ENCODE measurements at regions not wholly inside any gene's neighbourhood (a gene's known extent, or its start where the extent isn't known, plus 50 kb on each side); places are given as distances from the start of the nearest gene placed in this dataset.

GRCh38 chr6:181049-181654 is 111.1 kb upstream of the DUSP22 start:
- H3K27me3 Mint-ChIP-seq: peaks cover 8% of the 10 kb centered on the region
- ATAC-seq (no peak), DNase-seq (no peak)
- POLR2A ChIA-PET: interaction anchor here (0.6 to 1.1 kb wide), 2 partner anchors 14 to 182 kb away, joined by 4 read pairs; no protein-coding TSS in a partner anchor
- H3K27ac Mint-ChIP-seq: no peak overlapping the region
- intact Hi-C loops (cut with micrococcal nuclease): no loop called here
- H3K4me1 Mint-ChIP-seq (ENCODE audit: low read depth): peaks cover 29% of the 10 kb centered on the region
- CTCF ChIA-PET: interaction anchor here (0.8 to 3.5 kb wide), 8 partner anchors 8 to 312 kb away, joined by 3 to 14 read pairs (median 4); no protein-coding TSS in a partner anchor
- peaks cover 3% of the 10 kb centered on the region for H3K9me3 Mint-ChIP-seq
- TF ChIP-seq CTCF (IDR thresholded peaks at IDR 0.05): no peak
- H3K4me3 Mint-ChIP-seq: peak overlapping the region; percentile 58
- H3K36me3 Mint-ChIP-seq (ENCODE audit: low read depth): no peaks in the 10 kb centered on the region

GRCh38 chr6:183668-184067 is 108.6 kb upstream of the DUSP22 start:
- H3K4me3 Mint-ChIP-seq: no peak overlapping the region
- peaks cover 4% of the 10 kb centered on the region for H3K27me3 Mint-ChIP-seq
- POLR2A ChIA-PET: interaction anchor here (1.1 to 2.2 kb wide), 6 partner anchors 95 to 220 kb away, joined by 3 to 12 read pairs (median 4); partner anchors contain the start of gene IRF4
- CTCF ChIA-PET: interaction anchor here (0.9 to 3.3 kb wide), 6 partner anchors 12 to 207 kb away, joined by 3 to 15 read pairs (median 4); no protein-coding TSS in a partner anchor
- H3K36me3 Mint-ChIP-seq (ENCODE audit: low read depth): no peaks in the 10 kb centered on the region
- peaks cover 33% of the 10 kb centered on the region for H3K4me1 Mint-ChIP-seq (ENCODE audit: low read depth)
- peaks cover 3% of the 10 kb centered on the region for H3K9me3 Mint-ChIP-seq
- no peak overlapping the region for H3K27ac Mint-ChIP-seq
- ATAC-seq (peak; percentile 79), DNase-seq (peak; percentile 54)
- no peak for TF ChIP-seq CTCF (IDR thresholded peaks at IDR 0.05)
- intact Hi-C loops (cut with micrococcal nuclease): no loop called here

GRCh38 chr6:184161-184700 is 108.1 kb upstream of the DUSP22 start:
- ChIA-PET CTCF (interaction anchor here (1.0 to 3.3 kb wide), 5 partner anchors 11 to 208 kb away, joined by 3 to 15 read pairs (median 3); partner anchors contain the start of gene IRF4), POLR2A (interaction anchor here (0.6 to 2.2 kb wide), 7 partner anchors 9 to 219 kb away, joined by 3 to 12 read pairs (median 4); partner anchors contain the start of gene IRF4)
- ATAC-seq: no peak
- H3K36me3 Mint-ChIP-seq (ENCODE audit: low read depth): no peaks in the 10 kb centered on the region
- no peak for TF ChIP-seq CTCF (IDR thresholded peaks at IDR 0.05)
- DNase-seq: no peak
- intact Hi-C loops (cut with micrococcal nuclease): no loop called here
- peaks cover 4% of the 10 kb centered on the region for H3K27me3 Mint-ChIP-seq
- H3K4me1 Mint-ChIP-seq (ENCODE audit: low read depth): peaks cover 39% of the 10 kb centered on the region
- no peak overlapping the region for H3K4me3 Mint-ChIP-seq
- no peak overlapping the region for H3K27ac Mint-ChIP-seq
- peaks cover 3% of the 10 kb centered on the region for H3K9me3 Mint-ChIP-seq

- POLR2A ChIA-PET: interaction anchor here (0.6 kb wide), 1 partner anchor 8 kb away, joined by 3 read pairs; no protein-coding TSS in a partner anchor
- CTCF ChIA-PET: interaction anchor here (1.0 to 3.3 kb wide), 3 partner anchors 17 to 204 kb away, joined by 3 to 15 read pairs (median 5); no protein-coding TSS in a partner anchor
- no peak for TF ChIP-seq CTCF (IDR thresholded peaks at IDR 0.05)
- no peak for DNase-seq
- H3K9me3 Mint-ChIP-seq: no peaks in the 10 kb centered on the region
- no peak overlapping the region for H3K4me3 Mint-ChIP-seq
- H3K4me1 Mint-ChIP-seq (ENCODE audit: low read depth): peaks cover 45% of the 10 kb centered on the region
- no peak overlapping the region for H3K27ac Mint-ChIP-seq
- ATAC-seq: no peak
- no peaks in the 10 kb centered on the region for H3K36me3 Mint-ChIP-seq (ENCODE audit: low read depth)
- intact Hi-C loops (cut with micrococcal nuclease): loop anchor here (5.0 kb wide), 2 partner anchors 111 to 206 kb away; partner anchors contain the start of gene IRF4
- no peaks in the 10 kb centered on the region for H3K27me3 Mint-ChIP-seq
Measured at GRCh38 chr6:186340-186965, 105.8 kb upstream of the DUSP22 start.
